GM18870 (cell line): ENCODE measurements at regions not wholly inside any gene's neighbourhood (a gene's known extent, or its start where the extent isn't known, plus 50 kb on each side); places are given as distances from the start of the nearest gene placed in this dataset.
"Not testable (repeated sequence)": the region's sequence is repeated elsewhere in the genome, so short reads cannot be mapped to it uniquely, and the experiment has no call there.

ENCODE experiments used
- ATAC-seq: cut with Tn5 transposase; IDR thresholded peaks from one replicate; pipeline ENCODE4 v1.9.1; 2021; ENCODE audit warnings: moderate library complexity; ENCODE audit not compliant: unreplicated experiment

- no peak for ATAC-seq
These were observed 661.7 kb downstream of the SLITRK6 start for GRCh38 chr13:85137516-85137915.

GRCh38 chr13:85132986-85133385 is 666.2 kb downstream of the SLITRK6 start:
- ATAC-seq: no peak

GRCh38 chr13:85123501-85123900 is 675.7 kb downstream of the SLITRK6 start:
- not testable (repeated sequence) for ATAC-seq

- ATAC-seq: no peak
These were observed 690.9 kb downstream of the SLITRK6 start for GRCh38 chr13:85108356-85108755.

GRCh38 chr13:85099245-85099644 is 700.0 kb downstream of the SLITRK6 start:
- ATAC-seq: no peak

GRCh38 chr13:85095418-85096272 is 703.6 kb downstream of the SLITRK6 start:
- ATAC-seq: no peak

GRCh38 chr13:85093808-85094207 is 705.4 kb downstream of the SLITRK6 start:
- no peak for ATAC-seq

GRCh38 chr13:85091631-85092234 is 707.5 kb downstream of the SLITRK6 start:
- no peak for ATAC-seq

GRCh38 chr13:85089186-85089585 is 710.0 kb downstream of the SLITRK6 start:
- ATAC-seq: no peak

- no peak for ATAC-seq
These were observed 718.5 kb downstream of the SLITRK6 start for GRCh38 chr13:85080691-85081090.

- no peak for ATAC-seq
These were observed 722.9 kb downstream of the SLITRK6 start for GRCh38 chr13:85076343-85076742.

GRCh38 chr13:85074543-85075313 is 724.5 kb downstream of the SLITRK6 start:
- no peak for ATAC-seq

- ATAC-seq: no peak
These were observed 731.0 kb downstream of the SLITRK6 start for GRCh38 chr13:85068231-85068630.

- no peak for ATAC-seq
These were observed 759.0 kb downstream of the SLITRK6 start for GRCh38 chr13:85040215-85040614.

- no peak for ATAC-seq
These were observed 767.4 kb downstream of the SLITRK6 start for GRCh38 chr13:85031771-85032170.

GRCh38 chr13:85028035-85028434 is 771.2 kb downstream of the SLITRK6 start:
- no peak for ATAC-seq

GRCh38 chr13:85019121-85019520 is 780.1 kb downstream of the SLITRK6 start:
- ATAC-seq: no peak

- ATAC-seq: no peak
These were observed 786.2 kb downstream of the SLITRK6 start for GRCh38 chr13:85013006-85013405.

- no peak for ATAC-seq
These were observed 789.8 kb downstream of the SLITRK6 start for GRCh38 chr13:85009447-85009846.

- no peak for ATAC-seq
These were observed 800.0 kb downstream of the SLITRK6 start for GRCh38 chr13:84999252-84999651.

GRCh38 chr13:84998681-84999080 is 800.5 kb downstream of the SLITRK6 start:
- ATAC-seq: no peak

GRCh38 chr13:84997858-84998257 is 801.4 kb downstream of the SLITRK6 start:
- no peak for ATAC-seq
